HUES64 (cell line): ENCODE measurements at regions not wholly inside any gene's neighbourhood (a gene's known extent, or its start where the extent isn't known, plus 50 kb on each side); places are given as distances from the start of the nearest gene placed in this dataset.

Source experiments
- H3K27ac ChIP-seq: 2 replicates; pipeline ENCODE4 v1.7.0; 2013; ENCODE audit warnings: low read depth, low read length, inconsistent platforms
- H3K27me3 ChIP-seq: 2 replicates; pipeline ENCODE4 v1.6.1; 2013; ENCODE audit warnings: mild to moderate bottlenecking, low read length; ENCODE audit not compliant: insufficient read depth
- H3K36me3 ChIP-seq: 2 replicates; pipeline ENCODE4 v1.6.1; 2013; ENCODE audit warnings: mild to moderate bottlenecking, low read length; ENCODE audit not compliant: insufficient read depth
- H3K4me1 ChIP-seq: 2 replicates; pipeline ENCODE4 v1.6.1; 2013; ENCODE audit warnings: mild to moderate bottlenecking, low read length, moderate library complexity; ENCODE audit not compliant: insufficient read depth
- H3K4me3 ChIP-seq: 2 replicates; pipeline ENCODE4 v1.5.1; 2013; ENCODE audit warnings: mild to moderate bottlenecking, low read length, moderate library complexity
- H3K9ac ChIP-seq: 2 replicates; pipeline ENCODE4 v1.6.1; 2013; ENCODE audit warnings: mild to moderate bottlenecking, low read depth, low read length
- H3K9me3 ChIP-seq: 2 replicates; pipeline ENCODE4 v1.6.1; 2013; ENCODE audit warnings: low read depth, low read length; ENCODE audit not compliant: insufficient read depth
- WGBS: fragments of 150-250, 120-280 bp; methylation state at CpG from one replicate; pipeline ENCODE4 v1.1.7; 2013; ENCODE audit warnings: missing lambda C conversion rate; 5-methylcytosine and 5-hydroxymethylcytosine counted together

DNA sequence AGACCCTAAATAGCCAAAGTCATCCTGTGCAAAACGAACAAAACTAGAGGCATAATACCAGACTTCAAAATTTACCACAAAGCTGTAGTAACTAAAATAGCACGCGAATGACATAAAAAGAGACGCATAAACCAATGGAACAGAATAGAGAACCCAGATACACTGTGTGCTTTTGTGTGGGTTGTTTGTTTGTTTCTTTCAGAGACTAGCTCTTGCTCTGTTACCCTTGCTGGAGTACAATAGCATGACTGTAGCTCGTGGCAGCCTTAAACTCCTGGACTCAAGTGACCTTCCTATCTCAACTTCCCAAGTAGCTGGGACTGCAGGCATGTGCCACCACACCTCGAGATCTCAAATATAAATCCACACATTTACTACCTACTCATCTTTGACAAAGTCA, 1314.6 kb upstream of the GBE1 start:
- H3K27me3 ChIP-seq = no peaks in the 10 kb centered on the region
- H3K9me3 ChIP-seq = no peaks in the 10 kb centered on the region
- H3K9ac ChIP-seq = no peak overlapping the region
- no peaks in the 10 kb centered on the region for H3K4me1 ChIP-seq
- no peaks in the 10 kb centered on the region for H3K36me3 ChIP-seq
- 96% methylated on average over 6 of the region's 6 CpGs for WGBS
- no peak overlapping the region for H3K27ac ChIP-seq
- H3K4me3 ChIP-seq = no peak overlapping the region

DNA sequence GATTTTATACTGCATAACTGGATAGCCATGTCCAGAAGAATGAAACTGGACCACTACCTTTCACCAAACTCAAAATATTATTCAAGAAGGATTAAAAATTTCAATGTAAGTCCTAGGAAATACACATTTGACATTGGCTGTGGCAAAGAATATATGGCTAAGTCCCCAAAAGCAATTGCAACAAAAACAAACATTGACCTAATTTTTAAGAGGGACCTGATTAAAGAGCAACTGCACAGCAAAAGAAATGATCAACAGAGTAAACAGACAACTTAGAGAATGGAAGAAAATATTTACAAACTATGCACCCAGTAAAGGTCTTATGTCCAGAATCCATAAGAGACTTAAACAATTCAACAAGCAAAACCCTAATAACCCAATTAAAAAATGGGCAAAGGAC, 1313.0 kb upstream of the GBE1 start:
- Histone ChIP-seq H3K27me3 (no peaks in the 10 kb centered on the region), H3K36me3 (no peaks in the 10 kb centered on the region), H3K4me1 (no peaks in the 10 kb centered on the region), H3K4me3 (no peak overlapping the region), H3K9me3 (no peaks in the 10 kb centered on the region), H3K9ac (no peak overlapping the region), H3K27ac (no peak overlapping the region)

DNA sequence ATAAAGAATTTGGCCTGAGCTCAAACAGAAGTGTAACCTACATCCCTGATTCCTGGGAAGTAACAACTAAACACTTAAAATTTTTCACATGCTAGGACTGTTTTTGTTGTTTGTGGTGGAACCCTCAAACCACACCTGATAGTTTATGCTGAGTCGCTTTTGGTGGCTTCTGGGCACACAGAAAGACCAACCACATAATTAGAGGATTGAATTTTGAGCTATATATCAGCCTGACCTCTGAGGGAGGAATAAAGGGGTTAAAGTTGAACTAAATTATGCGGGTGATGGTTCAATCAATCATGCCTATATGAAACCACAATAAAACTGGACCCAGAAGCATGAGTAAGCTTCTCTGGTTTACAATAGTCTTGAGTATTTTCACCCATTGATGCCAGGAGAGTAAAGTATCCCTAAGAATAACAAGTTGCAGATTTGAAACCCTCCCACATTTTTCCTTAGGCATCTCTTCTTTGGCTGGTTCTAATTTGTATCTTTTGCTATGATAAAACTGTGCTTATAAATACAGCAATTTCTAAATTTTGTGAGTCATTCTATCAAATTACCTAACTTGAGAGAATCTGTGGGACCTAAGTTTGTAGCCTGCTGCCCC, 1304.5 kb upstream of the GBE1 start:
- H3K36me3 ChIP-seq = no peaks in the 10 kb centered on the region
- no peaks in the 10 kb centered on the region for H3K4me1 ChIP-seq
- no peak overlapping the region for H3K9ac ChIP-seq
- H3K4me3 ChIP-seq = no peak overlapping the region
- H3K9me3 ChIP-seq = peaks cover 5% of the 10 kb centered on the region; the same call in 1 of the 2 replicates
- H3K27ac ChIP-seq = no peak overlapping the region
- H3K27me3 ChIP-seq = no peaks in the 10 kb centered on the region
- 100% methylated on average over 1 of the region's 2 CpGs for WGBS

DNA sequence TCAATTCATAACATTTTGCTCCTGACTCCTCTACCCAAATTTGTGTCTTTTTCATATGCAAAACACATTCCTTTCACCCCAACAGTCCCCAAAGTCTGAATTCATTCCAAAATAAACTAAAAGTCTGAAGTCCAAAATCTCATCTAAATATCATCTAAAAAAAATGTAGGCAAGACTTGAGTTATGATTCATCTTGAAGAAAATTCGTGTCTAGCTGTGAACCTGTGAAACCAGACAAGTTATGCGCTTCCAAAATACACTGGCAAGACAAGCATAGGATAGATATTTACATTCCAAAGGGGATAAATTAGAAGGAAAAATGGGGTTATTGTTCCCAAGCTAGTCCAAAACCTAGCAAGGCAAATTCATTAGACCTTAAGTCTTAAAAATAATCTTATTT, 1302.0 kb upstream of the GBE1 start:
- no peak overlapping the region for H3K27ac ChIP-seq
- H3K4me3 ChIP-seq = no peak overlapping the region
- no peak overlapping the region for H3K9ac ChIP-seq
- no peaks in the 10 kb centered on the region for H3K4me1 ChIP-seq
- H3K27me3 ChIP-seq = no peaks in the 10 kb centered on the region
- 93% methylated on average over 2 of the region's 2 CpGs for WGBS
- H3K36me3 ChIP-seq = no peaks in the 10 kb centered on the region
- peaks cover 14% of the 10 kb centered on the region for H3K9me3 ChIP-seq

DNA sequence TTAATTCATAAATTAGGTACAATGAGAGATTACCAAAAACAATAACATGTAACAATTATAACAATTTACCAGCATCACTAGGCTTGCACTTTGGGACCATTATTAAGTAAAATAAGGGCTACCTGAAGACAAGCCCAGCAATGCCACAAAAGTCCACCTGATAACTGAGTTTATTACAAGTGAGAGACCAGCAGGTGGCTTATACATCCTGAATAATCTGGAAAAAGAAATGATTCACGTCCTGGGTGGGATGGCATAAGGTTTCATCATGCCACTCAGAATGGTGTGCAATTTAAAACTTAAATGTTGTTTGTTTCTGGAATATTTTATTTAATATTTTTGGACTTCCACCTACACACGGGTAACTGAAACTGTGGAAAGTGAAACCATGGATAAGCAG, 1287.1 kb upstream of the GBE1 start:
- no peaks in the 10 kb centered on the region for H3K4me1 ChIP-seq
- H3K27ac ChIP-seq = no peak overlapping the region
- H3K4me3 ChIP-seq = no peak overlapping the region
- no peaks in the 10 kb centered on the region for H3K9me3 ChIP-seq
- H3K27me3 ChIP-seq = no peaks in the 10 kb centered on the region
- H3K36me3 ChIP-seq = no peaks in the 10 kb centered on the region
- 79% methylated on average over 1 of the region's 2 CpGs for WGBS
- no peak overlapping the region for H3K9ac ChIP-seq

DNA sequence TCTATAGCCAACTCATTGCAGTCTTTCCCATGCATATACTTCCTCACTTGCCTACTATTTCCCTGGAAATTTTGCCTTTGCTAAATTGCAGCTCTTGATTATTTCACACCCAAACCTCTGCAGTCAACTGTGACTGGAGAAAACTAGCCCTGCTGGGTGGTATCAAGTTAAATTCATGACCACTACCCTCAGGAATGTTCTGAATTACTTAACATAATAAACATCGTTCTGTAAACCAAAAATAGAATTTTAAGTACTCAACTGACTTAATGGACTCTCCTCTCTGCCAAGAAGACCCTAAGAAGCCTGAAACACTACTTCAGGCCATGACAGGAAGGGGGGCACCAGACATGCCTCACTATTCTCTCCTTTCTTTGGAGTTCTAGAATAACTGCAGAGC, 1278.0 kb upstream of the GBE1 start:
- Histone ChIP-seq H3K4me1 (no peaks in the 10 kb centered on the region), H3K36me3 (no peaks in the 10 kb centered on the region), H3K27ac (no peak overlapping the region), H3K27me3 (no peaks in the 10 kb centered on the region), H3K9ac (no peak overlapping the region), H3K9me3 (no peaks in the 10 kb centered on the region), H3K4me3 (no peak overlapping the region)
- 60% methylated on average over 1 of the region's 1 CpG for WGBS

DNA sequence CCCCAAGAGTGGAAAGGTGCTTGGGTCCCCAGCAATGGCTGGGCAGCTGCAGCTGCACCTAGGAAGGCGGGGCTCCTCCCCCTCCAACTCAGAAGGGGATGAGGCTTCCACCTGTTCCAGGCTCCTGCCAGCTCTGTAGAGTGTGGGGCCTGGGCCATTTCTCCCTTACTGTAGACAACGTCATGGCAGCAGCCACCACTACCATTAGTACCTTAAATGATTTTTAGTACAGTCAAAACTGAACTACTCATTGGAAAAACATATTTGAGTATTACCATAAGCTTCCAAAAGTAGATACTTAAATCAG, 1274.2 kb upstream of the GBE1 start:
- Histone ChIP-seq H3K4me1 (no peaks in the 10 kb centered on the region), H3K9me3 (no peaks in the 10 kb centered on the region), H3K27ac (no peak overlapping the region), H3K4me3 (no peak overlapping the region), H3K27me3 (no peaks in the 10 kb centered on the region), H3K36me3 (no peaks in the 10 kb centered on the region), H3K9ac (no peak overlapping the region)
- WGBS = 81% methylated on average over 2 of the region's 2 CpGs

DNA sequence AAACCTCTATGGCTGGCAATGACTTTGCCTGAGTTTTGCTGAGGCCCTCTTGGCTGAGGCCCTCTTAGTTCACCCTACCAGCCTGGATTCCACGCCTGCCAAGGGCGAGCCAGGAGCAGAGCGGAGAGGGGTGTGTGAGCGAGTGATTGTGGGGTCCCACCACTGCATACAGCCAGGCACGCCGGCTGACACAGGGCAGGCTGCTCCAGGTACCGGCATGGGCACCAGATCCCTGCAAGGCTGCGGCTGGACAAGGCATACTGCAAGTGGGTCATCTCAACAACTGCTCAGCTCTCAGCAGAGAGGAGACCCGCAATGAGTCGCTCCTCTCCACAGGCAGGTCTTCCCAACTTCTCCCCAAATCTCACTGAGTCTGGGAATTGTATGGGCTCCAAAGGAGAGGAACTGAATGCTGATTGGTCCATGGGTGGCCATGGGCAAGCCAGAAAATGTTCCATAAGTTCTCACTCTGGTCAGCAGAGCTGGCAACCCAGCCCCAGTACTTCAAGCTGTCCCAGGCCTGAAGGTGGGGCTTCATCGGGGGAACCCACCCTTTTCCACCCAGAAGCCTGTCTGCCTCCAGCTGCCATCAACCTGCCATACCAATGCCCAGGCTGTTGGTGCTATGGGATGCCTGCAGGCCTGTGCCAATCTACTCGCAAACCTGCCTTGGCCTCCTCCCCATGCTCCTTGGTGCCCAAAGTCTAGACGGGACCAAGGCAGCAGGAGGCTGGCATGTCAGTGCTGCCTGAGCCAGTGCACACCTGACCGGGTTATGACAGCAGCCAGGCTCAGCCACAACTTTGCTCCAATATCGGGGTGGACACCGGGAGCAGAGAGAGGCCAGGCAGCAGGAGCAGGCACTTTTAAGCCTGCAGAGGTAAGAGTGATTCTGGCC, 1273.6 kb upstream of the GBE1 start:
- Histone ChIP-seq H3K4me1 (no peaks in the 10 kb centered on the region), H3K27me3 (no peaks in the 10 kb centered on the region), H3K9ac (no peak overlapping the region), H3K27ac (no peak overlapping the region), H3K4me3 (no peak overlapping the region), H3K9me3 (no peaks in the 10 kb centered on the region), H3K36me3 (no peaks in the 10 kb centered on the region)
- 97% methylated on average over 16 of the region's 16 CpGs for WGBS

DNA sequence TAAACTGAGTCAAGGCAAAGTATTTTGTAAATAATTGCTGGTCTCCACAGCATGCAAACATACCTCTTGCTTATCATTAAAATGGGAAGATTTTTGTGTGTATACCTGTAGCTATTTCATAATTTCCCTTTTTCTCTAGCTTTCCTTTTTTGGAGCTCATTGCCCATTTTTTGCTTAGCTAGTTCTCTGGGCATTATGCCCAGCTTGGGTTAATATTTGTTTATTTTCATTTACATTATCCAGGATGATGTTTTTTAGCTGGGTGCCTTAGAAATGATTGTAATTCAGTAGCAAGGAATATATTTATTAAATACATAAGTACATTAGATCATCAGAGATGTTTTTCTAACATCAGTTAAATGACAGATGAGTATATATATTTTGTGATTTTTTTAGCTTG, 1271.7 kb upstream of the GBE1 start:
- Histone ChIP-seq H3K4me3 (no peak overlapping the region), H3K4me1 (no peaks in the 10 kb centered on the region), H3K27ac (no peak overlapping the region), H3K9ac (no peak overlapping the region), H3K36me3 (no peaks in the 10 kb centered on the region), H3K9me3 (no peaks in the 10 kb centered on the region), H3K27me3 (no peaks in the 10 kb centered on the region)

DNA sequence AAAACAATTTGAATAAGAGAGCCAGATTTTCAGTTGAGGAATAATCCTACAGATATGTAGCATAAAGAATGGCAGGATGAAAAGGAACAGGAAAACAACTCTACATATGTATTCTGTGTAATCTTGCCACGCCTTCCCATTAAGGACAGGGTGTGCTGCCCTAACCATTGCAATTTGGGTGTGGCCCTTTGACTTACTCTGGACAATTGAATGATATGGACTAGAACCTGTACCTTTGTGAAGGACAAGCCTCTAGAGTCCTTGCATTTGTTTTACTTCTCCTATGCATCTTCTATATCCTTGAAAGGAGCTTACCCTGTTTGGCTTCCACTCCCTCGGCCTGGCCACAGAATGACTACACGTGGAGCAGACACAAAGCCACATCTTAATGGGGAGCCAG, 1261.6 kb upstream of the GBE1 start:
- Histone ChIP-seq H3K9me3 (no peaks in the 10 kb centered on the region), H3K36me3 (no peaks in the 10 kb centered on the region), H3K27ac (no peak overlapping the region), H3K9ac (no peak overlapping the region), H3K27me3 (no peaks in the 10 kb centered on the region), H3K4me1 (no peaks in the 10 kb centered on the region), H3K4me3 (no peak overlapping the region)
- 92% methylated on average over 3 of the region's 3 CpGs for WGBS

DNA sequence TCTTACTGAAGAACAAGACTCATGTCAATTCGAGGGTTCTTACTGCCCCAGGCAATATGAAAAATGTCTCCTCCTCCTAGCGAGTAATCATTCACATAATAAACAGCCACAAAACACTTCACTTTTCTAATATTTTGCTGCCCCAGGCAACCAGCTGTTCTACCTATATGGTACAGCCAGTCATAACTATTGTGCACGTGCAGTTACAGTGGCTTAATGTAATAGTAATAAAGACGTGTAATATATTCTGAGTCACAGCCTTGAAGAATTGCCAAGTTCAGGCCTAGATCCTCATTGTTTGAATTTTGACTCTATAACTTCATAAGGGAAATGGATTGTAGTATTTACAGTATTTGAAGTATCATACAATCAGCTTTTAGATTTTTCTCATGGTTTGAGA, 1250.0 kb upstream of the GBE1 start:
- Histone ChIP-seq H3K4me1 (peaks cover 19% of the 10 kb centered on the region), H3K27ac (no peak overlapping the region), H3K4me3 (no peak overlapping the region), H3K9me3 (no peaks in the 10 kb centered on the region), H3K9ac (no peak overlapping the region), H3K36me3 (no peaks in the 10 kb centered on the region), H3K27me3 (no peaks in the 10 kb centered on the region)
- WGBS = 93% methylated on average over 4 of the region's 4 CpGs
